Ovary (tissue), 3 donors: ENCODE measurements at regions not wholly inside any gene's neighbourhood (a gene's known extent, or its start where the extent isn't known, plus 50 kb on each side); places are given as distances from the start of the nearest gene placed in this dataset.

Source experiments
- CTCF ChIP-seq, 3 donors: fragments of 450-650 bp in 2 of 3; fragments of 200-600 bp in 1 of 3; IDR thresholded peaks; one replicate each; pipeline versions ENCODE4 v1.5.1 to v1.8.0; 2016 to 2022; ENCODE audit warnings: antibody characterized with exemption in 3 of 3, mild to moderate bottlenecking in 1 of 3
- POLR2A ChIP-seq: fragments of 450-650 bp; IDR thresholded peaks from one replicate; pipeline ENCODE4 v1.6.1; 2017; ENCODE audit warnings: antibody characterized with exemption, mild to moderate bottlenecking, moderate library complexity
- donor health status: DM: no; HTN: no; CAD: no.

DNA sequence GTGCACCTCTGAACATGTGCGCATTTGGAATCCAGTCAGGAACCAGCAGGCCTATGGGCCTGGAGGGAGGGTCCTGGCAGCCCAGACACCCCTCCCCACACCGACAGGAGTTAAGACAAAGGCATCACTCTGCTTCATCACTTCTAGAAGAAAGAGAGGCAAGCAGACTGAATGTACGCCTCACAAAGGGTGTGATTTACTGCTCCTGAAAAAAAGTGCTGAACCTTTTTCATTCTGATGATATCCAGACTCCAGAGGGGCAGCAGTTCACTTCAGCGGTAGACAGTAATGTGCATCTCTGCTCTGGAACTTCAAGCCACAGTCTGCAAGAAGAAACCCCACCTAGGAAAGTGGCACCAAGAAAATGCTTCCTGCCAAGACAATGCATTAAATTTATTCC, 88.2 kb upstream of the TMEM72 start:
- TF ChIP-seq CTCF (IDR thresholded peaks at IDR 0.05) (no peak), POLR2A (no peak)
